ENCODE measurements at regions not wholly inside any gene's neighbourhood (a gene's known extent, or its start where the extent isn't known, plus 50 kb on each side); places are given as distances from the start of the nearest gene placed in this dataset.
"Not testable (repeated sequence)": the region's sequence is repeated elsewhere in the genome, so short reads cannot be mapped to it uniquely, and the experiment has no call there.

GRCh38 chr15:96200357-96200967 is 130.0 kb upstream of the NR2F2 start:
- no peak for TF ChIP-seq CTCF (conservative IDR thresholded peaks at IDR 0.05; ENCODE audit: low read depth, low read length)
- H3K4me3 ChIP-seq (ENCODE audit: low read length) = no peak overlapping the region
- no peak for DNase-seq (ENCODE audit: low read depth)

- no peak for TF ChIP-seq CTCF (conservative IDR thresholded peaks at IDR 0.05; ENCODE audit: low read depth, low read length)
- DNase-seq (ENCODE audit: low read depth) = no peak
- no peak overlapping the region for H3K4me3 ChIP-seq (ENCODE audit: low read length)
Observed at GRCh38 chr15:96201696-96202095, 128.8 kb upstream of the NR2F2 start.

DNA sequence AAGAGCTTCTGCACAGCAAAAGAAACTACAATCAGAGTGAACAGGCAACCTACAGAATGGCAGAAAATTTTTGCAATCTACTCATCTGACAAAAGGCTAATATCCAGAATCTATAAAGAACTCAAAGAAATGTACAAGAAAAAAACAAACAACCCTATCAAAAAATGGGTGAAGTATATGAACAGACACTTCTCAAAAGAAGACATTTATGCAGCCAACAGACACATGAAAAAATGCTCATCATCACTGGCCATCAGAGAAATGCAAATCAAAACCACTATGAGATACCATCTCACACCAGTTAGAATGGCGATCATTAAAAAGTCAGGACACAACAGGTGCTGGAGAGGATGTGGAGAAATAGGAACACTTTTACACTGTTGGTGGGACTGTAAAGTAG is 124.9 kb upstream of the NR2F2 start:
- not testable (repeated sequence) for DNase-seq (ENCODE audit: low read depth); H3K4me3 ChIP-seq (ENCODE audit: low read length)

- no peak for TF ChIP-seq CTCF (conservative IDR thresholded peaks at IDR 0.05; ENCODE audit: low read depth, low read length)
- no peak overlapping the region for H3K4me3 ChIP-seq (ENCODE audit: low read length)
- DNase-seq (ENCODE audit: low read depth) = peak; percentile 10
Observed at GRCh38 chr15:96207377-96208006, 123.0 kb upstream of the NR2F2 start.

GRCh38 chr15:96209285-96209735 is 121.2 kb upstream of the NR2F2 start:
- no peak for DNase-seq (ENCODE audit: low read depth)
- no peak overlapping the region for H3K4me3 ChIP-seq (ENCODE audit: low read length)
- no peak for TF ChIP-seq CTCF (conservative IDR thresholded peaks at IDR 0.05; ENCODE audit: low read depth, low read length)

DNA sequence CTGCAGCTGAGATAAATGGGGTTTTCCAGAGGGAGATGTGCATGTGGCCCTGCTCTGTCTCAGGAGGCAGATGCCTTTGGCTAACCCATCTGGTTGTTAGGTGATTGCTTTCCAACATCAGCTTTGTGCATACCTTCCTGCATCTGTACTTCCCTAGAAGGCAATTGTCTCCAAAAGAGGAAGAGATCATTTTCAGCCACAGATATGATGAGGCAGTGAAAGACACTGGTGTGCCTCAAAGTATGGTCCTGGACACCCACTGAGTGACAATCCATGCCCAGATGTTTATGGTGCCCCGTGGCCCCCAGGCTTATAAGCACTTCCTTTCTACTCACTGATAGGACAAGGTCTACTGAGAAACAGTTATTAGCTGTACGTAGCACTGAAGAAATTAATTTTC is 117.5 kb upstream of the NR2F2 start:
- DNase-seq (ENCODE audit: low read depth) = no peak
- TF ChIP-seq CTCF (conservative IDR thresholded peaks at IDR 0.05; ENCODE audit: low read depth, low read length) = no peak
- no peak overlapping the region for H3K4me3 ChIP-seq (ENCODE audit: low read length)

DNA sequence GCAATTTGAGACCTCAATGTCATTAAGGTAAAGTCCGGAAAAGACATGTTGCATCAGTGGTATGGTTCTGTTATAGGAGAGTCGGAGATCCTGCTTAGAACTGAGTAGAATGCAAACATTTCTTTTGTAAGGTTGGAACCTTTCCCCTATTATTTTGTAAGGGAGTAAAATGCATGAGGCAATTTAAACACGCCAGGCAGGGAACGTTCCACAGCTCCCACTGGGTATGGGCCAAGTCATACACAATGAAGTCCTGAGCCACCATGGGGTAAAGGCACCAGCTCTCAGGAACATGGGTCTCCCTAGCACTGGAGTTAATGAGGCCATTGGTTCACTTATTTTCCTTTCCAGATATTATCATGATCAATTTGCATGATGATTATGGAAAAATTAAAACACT is 116.6 kb upstream of the NR2F2 start:
- DNase-seq (ENCODE audit: low read depth) = no peak
- TF ChIP-seq CTCF (conservative IDR thresholded peaks at IDR 0.05; ENCODE audit: low read depth, low read length) = no peak
- no peak overlapping the region for H3K4me3 ChIP-seq (ENCODE audit: low read length)

DNA sequence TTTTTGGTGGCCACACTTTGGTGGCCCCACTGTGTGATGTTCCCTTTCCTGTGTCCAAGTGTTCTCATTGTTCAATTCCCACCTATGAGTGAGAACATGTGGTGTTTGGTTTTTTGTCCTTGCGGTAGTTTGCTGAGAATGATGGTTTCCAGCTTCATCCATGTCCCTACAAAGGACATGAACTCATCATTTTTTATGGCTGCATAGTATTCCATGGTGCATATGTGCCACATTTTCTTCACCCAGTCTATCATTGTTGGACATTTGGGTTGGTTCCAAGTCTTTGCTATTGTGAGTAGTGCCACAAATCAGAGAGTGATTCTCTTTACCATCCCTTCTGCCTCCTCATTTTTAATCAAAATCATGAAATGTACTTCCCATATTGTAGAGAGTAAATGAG is 114.0 kb upstream of the NR2F2 start:
- DNase-seq (ENCODE audit: low read depth); H3K4me3 ChIP-seq (ENCODE audit: low read length): not testable (repeated sequence)
